LHCN-M2 (cell line): ENCODE measurements at regions not wholly inside any gene's neighbourhood (a gene's known extent, or its start where the extent isn't known, plus 50 kb on each side); places are given as distances from the start of the nearest gene placed in this dataset.

ENCODE experiments used
- DNase-seq: peaks from one replicate; pipeline ENCODE4 v3.0.0-alpha.2; 2012; ENCODE audit warnings: low read depth

GRCh38 chr18:44396550-44396949 is 284.1 kb upstream of the SETBP1 start:
- DNase-seq, result no peak

GRCh38 chr18:44409071-44409470 is 271.6 kb upstream of the SETBP1 start:
- no peak for DNase-seq

- DNase-seq, result peak; percentile 6
Measured at GRCh38 chr18:44409515-44409914, 271.2 kb upstream of the SETBP1 start.

- no peak for DNase-seq
Measured at GRCh38 chr18:44410740-44411139, 269.9 kb upstream of the SETBP1 start.

GRCh38 chr18:44411262-44411905 is 269.3 kb upstream of the SETBP1 start:
- peak; percentile 8 for DNase-seq

GRCh38 chr18:44411976-44412375 is 268.7 kb upstream of the SETBP1 start:
- peak; percentile 27 for DNase-seq

- no peak for DNase-seq
Measured at GRCh38 chr18:44423814-44424644, 256.7 kb upstream of the SETBP1 start.

- no peak for DNase-seq
Measured at GRCh38 chr18:44424645-44425035, 256.0 kb upstream of the SETBP1 start.

- no peak for DNase-seq
Measured at GRCh38 chr18:44425161-44425560, 255.5 kb upstream of the SETBP1 start.

- no peak for DNase-seq
Measured at GRCh38 chr18:44437603-44438002, 243.1 kb upstream of the SETBP1 start.

- DNase-seq, result no peak
Measured at GRCh38 chr18:44450226-44450625, 230.5 kb upstream of the SETBP1 start.

GRCh38 chr18:44452346-44452745 is 228.3 kb upstream of the SETBP1 start:
- peak; percentile 53 for DNase-seq

- no peak for DNase-seq
Measured at GRCh38 chr18:44453505-44453904, 227.2 kb upstream of the SETBP1 start.

- peak; percentile 90 for DNase-seq
Measured at GRCh38 chr18:44458777-44459176, 221.9 kb upstream of the SETBP1 start.

- DNase-seq, result peak; percentile 59
Measured at GRCh38 chr18:44464398-44465180, 216.1 kb upstream of the SETBP1 start.

- no peak for DNase-seq
Measured at GRCh38 chr18:44465381-44465841, 215.3 kb upstream of the SETBP1 start.

- DNase-seq, result no peak
Measured at GRCh38 chr18:44466997-44467396, 213.7 kb upstream of the SETBP1 start.

- DNase-seq, result no peak
Measured at GRCh38 chr18:44467718-44468117, 213.0 kb upstream of the SETBP1 start.

GRCh38 chr18:44473394-44474066 is 207.2 kb upstream of the SETBP1 start:
- no peak for DNase-seq

GRCh38 chr18:44474067-44474411 is 206.6 kb upstream of the SETBP1 start:
- no peak for DNase-seq

- DNase-seq, result no peak
Measured at GRCh38 chr18:44474591-44474990, 206.1 kb upstream of the SETBP1 start.

GRCh38 chr18:44482761-44483160 is 197.9 kb upstream of the SETBP1 start:
- no peak for DNase-seq
